ENCODE measurements at regions not wholly inside any gene's neighbourhood (a gene's known extent, or its start where the extent isn't known, plus 50 kb on each side); places are given as distances from the start of the nearest gene placed in this dataset.
"Not testable (repeated sequence)": the region's sequence is repeated elsewhere in the genome, so short reads cannot be mapped to it uniquely, and the experiment has no call there.

GRCh38 chr20:19835533-19836222, 77.6 kb downstream of the RIN2 start:
- TF ChIP-seq, protein P1, sequence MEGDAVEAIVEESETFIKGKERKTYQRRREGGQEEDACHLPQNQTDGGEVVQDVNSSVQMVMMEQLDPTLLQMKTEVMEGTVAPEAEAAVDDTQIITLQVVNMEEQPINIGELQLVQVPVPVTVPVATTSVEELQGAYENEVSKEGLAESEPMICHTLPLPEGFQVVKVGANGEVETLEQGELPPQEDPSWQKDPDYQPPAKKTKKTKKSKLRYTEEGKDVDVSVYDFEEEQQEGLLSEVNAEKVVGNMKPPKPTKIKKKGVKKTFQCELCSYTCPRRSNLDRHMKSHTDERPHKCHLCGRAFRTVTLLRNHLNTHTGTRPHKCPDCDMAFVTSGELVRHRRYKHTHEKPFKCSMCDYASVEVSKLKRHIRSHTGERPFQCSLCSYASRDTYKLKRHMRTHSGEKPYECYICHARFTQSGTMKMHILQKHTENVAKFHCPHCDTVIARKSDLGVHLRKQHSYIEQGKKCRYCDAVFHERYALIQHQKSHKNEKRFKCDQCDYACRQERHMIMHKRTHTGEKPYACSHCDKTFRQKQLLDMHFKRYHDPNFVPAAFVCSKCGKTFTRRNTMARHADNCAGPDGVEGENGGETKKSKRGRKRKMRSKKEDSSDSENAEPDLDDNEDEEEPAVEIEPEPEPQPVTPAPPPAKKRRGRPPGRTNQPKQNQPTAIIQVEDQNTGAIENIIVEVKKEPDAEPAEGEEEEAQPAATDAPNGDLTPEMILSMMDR (IDR thresholded peaks at IDR 0.05; ENCODE audit: low read depth, low read length), result no peak
- H3K4me3 ChIP-seq (ENCODE audit: low read depth, low read length), result no peak overlapping the region
- DNase-seq (ENCODE audit: low read depth, low spot score), result no peak
- in situ Hi-C loops (cut with HindIII; ENCODE audit: low sequenced_read_pairs), result no loop called here

DNA sequence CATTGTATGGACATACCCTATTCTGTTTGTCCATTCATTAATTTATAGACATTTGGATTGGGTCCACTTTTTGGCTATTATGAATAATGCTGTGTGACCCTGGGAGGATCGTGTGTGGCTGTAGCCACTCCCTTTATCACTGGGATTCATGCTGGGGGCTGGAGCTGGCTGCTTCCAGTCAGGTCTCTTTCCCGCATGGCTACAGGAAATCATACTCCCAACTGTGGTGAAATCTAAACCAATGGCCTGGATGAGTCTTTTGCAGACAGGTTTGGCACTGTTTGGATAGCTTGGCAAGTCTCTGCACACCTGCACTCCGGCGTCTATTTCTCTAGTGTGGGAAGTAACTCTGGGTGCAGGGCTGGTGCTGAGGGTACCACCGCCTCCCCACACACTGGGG, 80.4 kb downstream of the RIN2 start:
- in situ Hi-C loops (cut with HindIII; ENCODE audit: low sequenced_read_pairs), result no loop called here
- TF ChIP-seq, protein P1 (IDR thresholded peaks at IDR 0.05; ENCODE audit: low read depth, low read length), result no peak
- no peak overlapping the region for H3K4me3 ChIP-seq (ENCODE audit: low read depth, low read length)
- DNase-seq (ENCODE audit: low read depth, low spot score), result no peak

GRCh38 chr20:19839053-19839452, 81.0 kb downstream of the RIN2 start:
- in situ Hi-C loops (cut with HindIII; ENCODE audit: low sequenced_read_pairs), result no loop called here

GRCh38 chr20:19840111-19840710, 82.2 kb downstream of the RIN2 start:
- H3K4me3 ChIP-seq (ENCODE audit: low read depth, low read length), result no peak overlapping the region
- in situ Hi-C loops (cut with HindIII; ENCODE audit: low sequenced_read_pairs), result no loop called here
- TF ChIP-seq, protein P1 (IDR thresholded peaks at IDR 0.05; ENCODE audit: low read depth, low read length), result no peak
- no peak for DNase-seq (ENCODE audit: low read depth, low spot score)

More at GRCh38 chr20:19839053-19839452, 81.0 kb downstream of the RIN2 start:
- TF ChIP-seq, protein P1 (IDR thresholded peaks at IDR 0.05; ENCODE audit: low read depth, low read length), result no peak
- no peak overlapping the region for H3K4me3 ChIP-seq (ENCODE audit: low read depth, low read length)
- no peak for DNase-seq (ENCODE audit: low read depth, low spot score)

- in situ Hi-C loops (cut with HindIII; ENCODE audit: low sequenced_read_pairs), result no loop called here
- no peak overlapping the region for H3K4me3 ChIP-seq (ENCODE audit: low read depth, low read length)
- no peak for DNase-seq (ENCODE audit: low read depth, low spot score)
- TF ChIP-seq, protein P1 (IDR thresholded peaks at IDR 0.05; ENCODE audit: low read depth, low read length), result no peak
Observed at GRCh38 chr20:19841740-19842139, 83.7 kb downstream of the RIN2 start.

DNA sequence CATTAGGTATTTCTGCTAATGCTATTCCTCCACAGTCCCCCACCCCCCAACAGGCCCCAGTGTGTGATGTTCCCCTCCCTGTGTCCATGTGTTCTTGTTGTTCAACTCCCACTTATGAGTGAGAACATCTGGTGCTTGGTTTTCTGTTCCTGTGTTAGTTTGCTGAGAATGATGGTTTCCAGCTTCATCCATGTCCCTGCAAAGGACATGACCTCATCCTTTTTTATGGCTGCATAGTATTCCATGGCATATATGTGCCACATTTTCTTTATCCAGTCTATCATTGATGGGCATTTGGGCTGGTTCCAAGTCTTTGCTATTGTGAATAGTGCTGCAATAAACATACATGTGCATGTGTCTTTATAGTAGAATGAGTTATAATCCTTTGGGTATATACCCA, 86.8 kb downstream of the RIN2 start:
- H3K4me3 ChIP-seq (ENCODE audit: low read depth, low read length); DNase-seq (ENCODE audit: low read depth, low spot score); in situ Hi-C loops (cut with HindIII; ENCODE audit: low sequenced_read_pairs): not testable (repeated sequence)

DNA sequence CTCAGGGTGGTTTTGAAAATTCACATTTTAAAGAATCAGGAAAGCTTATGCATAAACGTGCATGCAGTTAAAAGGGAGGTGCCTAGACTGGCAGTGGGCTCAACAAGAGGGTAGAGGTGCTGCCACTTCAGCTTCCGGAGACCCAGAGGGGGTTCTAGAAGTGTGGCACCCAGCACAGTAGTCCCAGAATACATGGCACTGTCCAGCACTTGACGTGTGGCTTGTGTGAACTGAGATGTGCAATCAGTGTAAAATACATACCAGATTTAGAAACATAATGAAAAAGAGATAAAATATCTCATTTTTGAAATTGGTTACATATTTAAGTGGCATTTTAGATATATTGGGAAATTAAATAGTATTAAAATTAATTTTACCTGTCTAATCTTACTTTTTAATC, 89.3 kb downstream of the RIN2 start:
- TF ChIP-seq, protein P1 (IDR thresholded peaks at IDR 0.05; ENCODE audit: low read depth, low read length), result no peak
- no peak overlapping the region for H3K4me3 ChIP-seq (ENCODE audit: low read depth, low read length)
- in situ Hi-C loops (cut with HindIII; ENCODE audit: low sequenced_read_pairs), result no loop called here
- DNase-seq (ENCODE audit: low read depth, low spot score), result no peak
